Sigmoid colon (tissue), 6 donors: ENCODE measurements at regions not wholly inside any gene's neighbourhood (a gene's known extent, or its start where the extent isn't known, plus 50 kb on each side); places are given as distances from the start of the nearest gene placed in this dataset.

ENCODE experiments used
- DNase-seq: peaks from one replicate; pipeline ENCODE4 v3.0.0-alpha.2; 2019
- H3K27ac ChIP-seq, 4 donors: fragments of 200-600 bp; sonication (generic); one replicate each; pipeline ENCODE4 v1.5.1; 2016 to 2019; ENCODE audit warnings: mild to moderate bottlenecking in 1 of 4
- H3K27me3 ChIP-seq, 3 donors: fragments of 200-600 bp; sonication (generic); one replicate each; pipeline ENCODE4 v1.5.1; 2019; ENCODE audit warnings: mild to moderate bottlenecking in 1 of 3
- H3K36me3 ChIP-seq, 4 donors: fragments of 200-600 bp; sonication (generic); one replicate each; pipeline ENCODE4 v1.5.1; 2016 to 2019
- H3K4me1 ChIP-seq, 4 donors: fragments of 200-600 bp; sonication (generic); one replicate each; pipeline ENCODE4 v1.5.1; 2017 to 2019
- H3K4me3 ChIP-seq, 4 donors: fragments of 200-600 bp; sonication (generic); one replicate each; pipeline ENCODE4 v1.5.1; 2017 to 2019; ENCODE audit warnings: mild to moderate bottlenecking in 2 of 4, moderate library complexity in 1 of 4
- H3K9me3 ChIP-seq, 4 donors: fragments of 200-600 bp in 3 of 4; sonication (generic) in 3 of 4; one replicate each; pipeline versions ENCODE4 v1.5.1 to v1.6.1; 2013 to 2019
- EP300 ChIP-seq, 4 donors: sonication (generic); formaldehyde crosslinking; IDR thresholded peaks; one replicate each; pipeline ENCODE4 v1.6.1; 2017; ENCODE audit warnings: antibody characterized with exemption in 4 of 4
- POLR2A ChIP-seq, 2 donors: fragments of 450-650 bp; IDR thresholded peaks; one replicate each; pipeline ENCODE4 v1.6.1; 2016; ENCODE audit warnings: antibody characterized with exemption in 2 of 2, mild to moderate bottlenecking in 2 of 2, moderate library complexity in 2 of 2
- POLR2AphosphoS5 ChIP-seq, 4 donors: sonication (generic); formaldehyde crosslinking; IDR thresholded peaks; one replicate each; pipeline ENCODE4 v1.6.1; 2017; ENCODE audit warnings: antibody characterized with exemption in 4 of 4
- WGBS, 2 donors: extraction: QIAGEN DNeasy Blood & Tissue Kit; methylation state at CpG; one replicate each; pipeline ENCODE4 v1.1.7; 2013; 5-methylcytosine and 5-hydroxymethylcytosine counted together
- intact Hi-C: fragments of 100-400 bp; cut with DNase I; formaldehyde crosslinking; loops from one replicate; pipeline ENCODE4 v1.15.1; 2023
- TF ChIP-seq, protein P1 (sequence below), 4 experiments: fragments of 450-650 bp in 3 of 4; fragments of 200-600 bp in 1 of 4; IDR thresholded peaks; one replicate each; pipeline ENCODE4 v1.5.1; 2016 to 2019; ENCODE audit warnings: antibody characterized with exemption in 4 of 4, mild to moderate bottlenecking in 3 of 4, moderate library complexity in 2 of 4
- donor health status: healthy with polysubstance abuse.
- donor health status: healthy.

DNA sequence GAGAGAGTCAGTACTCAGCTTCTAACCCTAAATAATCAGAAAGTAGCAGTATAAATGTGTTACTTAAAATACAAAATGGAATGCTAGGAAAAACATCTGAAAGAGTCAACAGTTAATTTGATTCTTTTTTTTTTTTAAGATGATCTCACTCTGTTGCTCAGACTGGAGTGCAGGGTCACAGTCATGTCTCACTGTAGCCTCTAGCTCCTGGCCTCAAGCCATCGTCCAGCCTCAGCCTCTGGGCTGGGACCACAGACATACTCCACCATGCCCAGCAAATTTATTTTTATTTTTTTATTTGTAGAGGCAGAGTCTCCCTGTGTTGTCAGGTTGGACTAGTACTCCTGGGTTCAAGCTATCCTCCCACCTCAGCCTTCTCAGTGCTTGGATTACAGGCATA lies 424.9 kb downstream of the IRX2 start:
- Histone ChIP-seq H3K4me3 (no peak overlapping the region), H3K27ac (no peak overlapping the region), H3K9me3 (no peaks in the 10 kb centered on the region), H3K4me1 (no peaks in the 10 kb centered on the region), H3K36me3 (no peaks in the 10 kb centered on the region), H3K27me3 (peaks cover 0 to 9% (median 0%) of the 10 kb centered on the region in 3 donors)
- WGBS, 2 donors, result 68 to 69% methylated on average over 1 of the region's 1 CpG
- intact Hi-C loops, result no loop called here
- DNase-seq, result no peak
- TF ChIP-seq EP300 (IDR thresholded peaks at IDR 0.05) (no peak), POLR2AphosphoS5 (IDR thresholded peaks at IDR 0.05) (no peak), POLR2A (IDR thresholded peaks at IDR 0.05) (no peak)
- TF ChIP-seq, protein P1, sequence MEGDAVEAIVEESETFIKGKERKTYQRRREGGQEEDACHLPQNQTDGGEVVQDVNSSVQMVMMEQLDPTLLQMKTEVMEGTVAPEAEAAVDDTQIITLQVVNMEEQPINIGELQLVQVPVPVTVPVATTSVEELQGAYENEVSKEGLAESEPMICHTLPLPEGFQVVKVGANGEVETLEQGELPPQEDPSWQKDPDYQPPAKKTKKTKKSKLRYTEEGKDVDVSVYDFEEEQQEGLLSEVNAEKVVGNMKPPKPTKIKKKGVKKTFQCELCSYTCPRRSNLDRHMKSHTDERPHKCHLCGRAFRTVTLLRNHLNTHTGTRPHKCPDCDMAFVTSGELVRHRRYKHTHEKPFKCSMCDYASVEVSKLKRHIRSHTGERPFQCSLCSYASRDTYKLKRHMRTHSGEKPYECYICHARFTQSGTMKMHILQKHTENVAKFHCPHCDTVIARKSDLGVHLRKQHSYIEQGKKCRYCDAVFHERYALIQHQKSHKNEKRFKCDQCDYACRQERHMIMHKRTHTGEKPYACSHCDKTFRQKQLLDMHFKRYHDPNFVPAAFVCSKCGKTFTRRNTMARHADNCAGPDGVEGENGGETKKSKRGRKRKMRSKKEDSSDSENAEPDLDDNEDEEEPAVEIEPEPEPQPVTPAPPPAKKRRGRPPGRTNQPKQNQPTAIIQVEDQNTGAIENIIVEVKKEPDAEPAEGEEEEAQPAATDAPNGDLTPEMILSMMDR (IDR thresholded peaks at IDR 0.05), result no peak

DNA sequence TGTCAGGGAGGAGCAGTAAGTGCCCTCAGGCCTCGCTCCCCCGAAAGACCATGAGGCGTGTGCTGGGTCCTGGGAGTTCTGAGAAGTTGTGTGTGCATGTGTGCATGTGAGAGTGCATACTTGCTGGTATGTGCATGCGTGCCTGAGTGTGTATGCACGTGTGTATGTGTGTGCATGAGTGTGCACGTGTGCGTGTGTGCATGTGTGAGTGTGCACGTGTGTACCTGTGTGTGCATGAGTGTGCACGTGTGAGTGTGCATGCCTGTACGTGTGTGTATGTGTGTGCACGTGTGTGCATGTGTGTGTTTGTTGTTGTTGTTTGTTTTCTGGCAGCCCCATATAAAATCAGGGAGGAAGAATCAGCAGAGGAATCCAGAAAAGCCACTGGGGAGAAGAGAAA lies 426.7 kb downstream of the IRX2 start:
- no peak overlapping the region for H3K27ac ChIP-seq

DNA sequence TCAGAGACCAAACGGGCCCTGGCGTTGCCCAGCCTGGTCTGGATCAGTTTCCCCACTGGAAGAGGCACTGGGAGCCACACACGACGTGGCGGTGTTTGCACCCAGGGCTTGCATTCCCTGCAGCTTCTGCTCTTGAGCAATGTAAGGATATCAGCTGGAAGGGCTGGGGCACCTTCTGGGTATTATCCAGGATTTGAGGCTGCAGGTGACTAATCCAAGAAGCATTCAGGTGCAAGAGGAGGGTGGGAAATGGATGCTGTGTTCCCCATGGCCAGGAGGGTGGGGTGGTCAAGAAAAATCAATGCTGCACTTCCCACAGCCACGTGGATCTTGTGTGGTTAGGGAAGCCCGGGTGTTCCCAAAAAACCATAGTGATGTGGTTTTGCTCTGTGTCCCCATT lies 430.9 kb downstream of the IRX2 start:
- Histone ChIP-seq H3K36me3 (no peaks in the 10 kb centered on the region), H3K27me3 (peaks cover 0 to 2% (median 0%) of the 10 kb centered on the region in 3 donors)
- DNase-seq, result no peak

More for the DNA sequence above, 426.7 kb downstream of the IRX2 start:
- no peaks in the 10 kb centered on the region for H3K36me3 ChIP-seq
- intact Hi-C loops, result no loop called here
- no peaks in the 10 kb centered on the region for H3K9me3 ChIP-seq
- H3K4me3 ChIP-seq, result no peak overlapping the region
- H3K4me1 ChIP-seq, result no peaks in the 10 kb centered on the region
- WGBS, 2 donors, result 90 to 92% methylated on average over 11 of the region's 11 CpGs
- H3K27me3 ChIP-seq, result peaks cover 0 to 9% (median 0%) of the 10 kb centered on the region in 3 donors
- no peak for TF ChIP-seq POLR2A (IDR thresholded peaks at IDR 0.05)
- no peak for TF ChIP-seq POLR2AphosphoS5 (IDR thresholded peaks at IDR 0.05)
- no peak for TF ChIP-seq EP300 (IDR thresholded peaks at IDR 0.05)
- TF ChIP-seq, protein P1 (IDR thresholded peaks at IDR 0.05), result no peak
- no peak for DNase-seq

DNA sequence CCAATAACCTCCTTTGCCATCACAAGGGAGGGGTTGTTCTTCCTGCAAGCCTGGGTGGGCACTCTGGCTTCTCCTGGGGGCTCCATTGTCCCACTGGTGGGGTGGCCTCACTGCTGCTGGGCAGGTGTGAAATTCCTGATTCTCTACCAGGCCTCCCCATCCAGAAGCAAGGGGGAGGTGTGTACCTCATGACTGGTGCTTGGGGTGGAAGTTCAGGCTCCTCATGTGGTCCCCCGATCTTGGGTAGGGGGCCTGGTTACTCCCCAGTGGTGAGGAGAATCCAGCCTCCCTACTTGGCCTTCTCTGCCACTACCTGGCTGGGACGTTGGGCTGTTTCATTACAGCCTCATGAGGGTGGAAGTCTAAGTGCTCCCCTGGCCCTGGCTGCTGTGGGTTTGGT lies 433.9 kb downstream of the IRX2 start:
- intact Hi-C loops, result no loop called here
- Histone ChIP-seq H3K27me3 (no peaks in the 10 kb centered on the region), H3K9me3 (peaks cover 0 to 8% (median 3%) of the 10 kb centered on the region in 4 donors), H3K4me3 (no peak overlapping the region), H3K36me3 (no peaks in the 10 kb centered on the region), H3K4me1 (no peaks in the 10 kb centered on the region), H3K27ac (no peak overlapping the region)
- 49 to 76% methylated on average over 2 of the region's 2 CpGs for WGBS, 2 donors
- no peak for TF ChIP-seq EP300 (IDR thresholded peaks at IDR 0.05)
- TF ChIP-seq, protein P1 (IDR thresholded peaks at IDR 0.05), result no peak
- TF ChIP-seq POLR2A (IDR thresholded peaks at IDR 0.05), result no peak
- no peak for TF ChIP-seq POLR2AphosphoS5 (IDR thresholded peaks at IDR 0.05)
- no peak for DNase-seq

More for the DNA sequence above, 430.9 kb downstream of the IRX2 start:
- 82 to 89% methylated on average over 7 of the region's 7 CpGs for WGBS, 2 donors
- TF ChIP-seq, protein P1 (IDR thresholded peaks at IDR 0.05), result no peak
- no peak for TF ChIP-seq POLR2A (IDR thresholded peaks at IDR 0.05)
- no peak for TF ChIP-seq POLR2AphosphoS5 (IDR thresholded peaks at IDR 0.05)
- TF ChIP-seq EP300 (IDR thresholded peaks at IDR 0.05), result no peak
- Histone ChIP-seq H3K27ac (no peak overlapping the region), H3K9me3 (peaks cover 0 to 2% (median under 1%) of the 10 kb centered on the region in 4 donors), H3K4me3 (no peak overlapping the region), H3K4me1 (no peaks in the 10 kb centered on the region)
- intact Hi-C loops, result no loop called here

DNA sequence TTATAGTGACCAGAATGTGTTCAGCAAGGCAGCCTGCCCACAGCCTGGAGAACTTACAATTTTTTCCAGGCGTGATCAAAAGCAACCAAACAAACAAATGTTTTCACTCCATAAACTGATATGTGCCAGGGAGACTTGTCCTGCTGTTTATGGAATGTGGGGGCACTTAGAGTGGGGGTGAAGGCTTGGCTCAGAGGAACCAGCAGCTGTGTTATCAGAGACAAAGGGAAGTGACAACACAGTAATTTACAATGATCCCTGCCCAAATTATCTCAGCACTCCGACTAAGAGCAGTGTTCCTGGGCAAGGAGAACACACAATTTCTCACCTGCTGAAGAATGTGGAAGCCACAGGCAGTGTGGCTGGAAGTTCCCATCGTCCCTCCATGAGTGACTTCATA lies 429.1 kb upstream of the IRX4 start:
- peaks cover 0 to 8% (median 3%) of the 10 kb centered on the region in 4 donors for H3K9me3 ChIP-seq
- WGBS, 2 donors, result 25 to 33% methylated on average over 3 of the region's 3 CpGs
- no peak overlapping the region for H3K27ac ChIP-seq
- TF ChIP-seq EP300 (IDR thresholded peaks at IDR 0.05) (no peak), POLR2AphosphoS5 (IDR thresholded peaks at IDR 0.05) (no peak), POLR2A (IDR thresholded peaks at IDR 0.05) (no peak)
- TF ChIP-seq, protein P1 (IDR thresholded peaks at IDR 0.05), result no peak
- no peak overlapping the region for H3K4me3 ChIP-seq
- no peak for DNase-seq
- no peaks in the 10 kb centered on the region for H3K4me1 ChIP-seq
- H3K36me3 ChIP-seq, result no peaks in the 10 kb centered on the region
- intact Hi-C loops, result no loop called here
- no peaks in the 10 kb centered on the region for H3K27me3 ChIP-seq
